Activated CD4-positive, alpha-beta T cell treated with anti-CD3 and anti-CD28 coated beads, Interleukin-2, Interleukin-4, amounts not matched to agents 100 ng/mL and 50 ng/mL, durations not matched to agents 16 hours and 8 hours (primary cell): ENCODE measurements at regions not wholly inside any gene's neighbourhood (a gene's known extent, or its start where the extent isn't known, plus 50 kb on each side); places are given as distances from the start of the nearest gene placed in this dataset.

Experiments used
- DNase-seq: peaks from one replicate; pipeline ENCODE4 v3.0.0-alpha.2; 2020; ENCODE audit warnings: low spot score

GRCh38 chr4:106767991-106768390 is 268.1 kb downstream of the DKK2 start:
- no peak for DNase-seq

DNA sequence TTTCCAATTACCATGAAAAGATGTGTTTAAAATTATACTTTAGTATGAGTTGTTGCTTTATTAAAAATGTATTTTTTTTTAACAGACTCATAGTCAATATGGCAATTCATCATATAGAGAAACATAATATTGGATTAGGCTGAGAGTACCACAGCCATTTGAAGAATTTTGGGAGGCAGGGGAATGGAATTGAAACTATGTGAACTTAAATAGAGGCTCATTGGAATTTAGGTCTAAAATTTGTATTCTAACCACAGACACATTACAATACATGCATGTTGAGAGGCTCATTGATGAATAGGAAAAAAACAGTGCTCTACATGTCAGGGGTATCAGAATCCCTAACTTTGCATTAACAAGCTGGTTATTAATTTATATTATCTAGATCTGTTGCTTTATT is 269.6 kb downstream of the DKK2 start:
- no peak for DNase-seq

DNA sequence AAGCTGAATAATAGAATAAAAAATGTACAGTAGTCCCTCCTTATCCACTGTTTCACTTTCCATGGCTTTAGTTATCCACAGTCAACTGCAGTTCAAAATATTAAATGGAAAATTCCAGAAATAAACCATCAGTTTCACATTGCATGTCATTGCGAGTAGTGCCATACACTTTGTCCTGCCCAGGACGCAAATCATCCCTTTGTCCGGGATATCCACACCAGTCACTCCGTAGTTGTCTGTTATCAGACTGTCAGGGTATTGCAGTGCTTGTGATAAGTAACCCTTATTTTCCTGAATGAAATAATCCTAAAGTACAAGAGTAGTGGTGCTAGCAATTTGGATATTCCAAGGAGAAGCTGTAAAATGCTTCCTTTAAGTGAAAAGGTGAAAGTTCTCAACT is 271.3 kb downstream of the DKK2 start:
- no peak for DNase-seq

- DNase-seq = no peak
Measured at GRCh38 chr4:106762666-106763443, 273.3 kb downstream of the DKK2 start.

DNA sequence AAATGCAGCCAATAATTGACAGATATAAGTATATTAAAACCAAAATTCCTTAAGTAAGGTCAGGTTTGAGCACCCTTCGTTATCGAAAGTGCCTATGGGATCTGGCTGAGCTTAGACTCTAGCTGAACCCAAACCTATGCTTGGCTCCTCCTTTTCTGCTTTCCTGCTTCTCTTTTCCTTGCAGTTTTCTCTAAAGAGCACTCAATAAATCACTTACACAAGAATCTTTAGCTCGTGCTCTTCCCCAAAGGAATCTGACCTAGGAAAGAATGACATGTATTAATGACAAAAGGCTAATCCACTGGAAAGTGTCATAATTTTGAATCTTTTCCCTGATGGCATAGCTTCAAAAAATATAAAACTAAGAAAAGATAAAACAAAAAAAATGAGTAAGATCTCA is 282.7 kb downstream of the DKK2 start:
- no peak for DNase-seq

DNA sequence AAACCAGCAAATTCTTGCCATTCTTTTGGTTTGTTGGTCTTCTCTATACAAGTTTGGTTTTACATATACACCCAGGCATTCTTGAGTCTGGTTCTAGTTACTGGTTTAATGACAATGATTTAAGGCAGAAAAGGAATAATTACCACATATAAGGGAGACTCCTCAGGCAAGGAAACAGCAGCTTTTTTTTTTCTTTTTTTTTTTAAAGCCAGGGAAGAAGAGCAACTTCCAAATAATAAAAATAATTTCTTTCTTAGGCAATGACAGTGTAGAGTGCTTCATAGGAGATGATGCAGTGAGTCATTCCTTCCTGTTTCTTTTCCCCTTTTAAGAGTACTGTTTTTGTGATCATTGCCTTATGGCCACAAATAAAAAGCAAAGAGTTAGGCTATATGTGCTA is 289.7 kb downstream of the DKK2 start:
- DNase-seq = no peak

GRCh38 chr4:106738121-106738520 is 298.0 kb downstream of the DKK2 start:
- DNase-seq = no peak

DNA sequence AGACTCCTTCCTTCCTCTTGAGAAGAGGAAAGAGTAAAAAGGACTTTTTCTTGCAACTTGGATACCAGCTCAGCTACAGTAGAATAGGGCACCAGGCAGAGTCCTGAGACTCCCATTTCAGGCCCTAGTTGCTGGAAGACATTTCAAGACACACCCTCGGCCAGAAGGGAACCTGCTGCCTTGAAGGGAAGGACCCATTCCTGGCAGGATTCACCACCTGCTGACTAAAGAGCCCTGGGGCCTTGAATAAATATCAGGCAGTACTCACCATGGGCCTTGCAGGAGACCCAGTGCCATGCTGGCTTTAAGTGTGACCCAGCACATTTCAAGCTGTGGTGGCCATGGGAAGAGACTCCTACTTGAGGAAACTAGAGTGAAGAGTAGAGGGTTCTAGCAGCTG is 317.6 kb downstream of the DKK2 start:
- no peak for DNase-seq

- no peak for DNase-seq
Measured at GRCh38 chr4:106717091-106717490, 319.0 kb downstream of the DKK2 start.

DNA sequence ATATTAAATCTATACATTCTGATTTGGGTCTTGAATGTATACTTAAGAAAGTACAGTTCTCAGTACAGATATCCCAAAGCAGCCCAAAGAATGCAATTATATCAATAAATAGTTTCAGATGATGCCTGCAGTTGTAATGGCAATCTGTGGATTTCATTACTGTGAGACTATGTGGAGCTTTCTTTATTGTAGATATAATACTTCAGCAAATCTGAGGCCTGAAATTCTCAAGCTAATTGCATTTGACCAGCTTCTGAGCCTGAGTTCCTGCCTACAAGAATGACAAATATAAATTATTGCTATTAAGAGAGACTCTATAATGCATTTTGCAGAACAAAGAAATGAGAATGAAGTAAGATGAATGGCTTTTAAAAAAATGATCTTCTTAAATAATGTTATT is 320.3 kb downstream of the DKK2 start:
- no peak for DNase-seq

- no peak for DNase-seq
Measured at GRCh38 chr4:106708464-106708816, 327.7 kb downstream of the DKK2 start.

- no peak for DNase-seq
Measured at GRCh38 chr4:106707776-106708463, 328.2 kb downstream of the DKK2 start.

DNA sequence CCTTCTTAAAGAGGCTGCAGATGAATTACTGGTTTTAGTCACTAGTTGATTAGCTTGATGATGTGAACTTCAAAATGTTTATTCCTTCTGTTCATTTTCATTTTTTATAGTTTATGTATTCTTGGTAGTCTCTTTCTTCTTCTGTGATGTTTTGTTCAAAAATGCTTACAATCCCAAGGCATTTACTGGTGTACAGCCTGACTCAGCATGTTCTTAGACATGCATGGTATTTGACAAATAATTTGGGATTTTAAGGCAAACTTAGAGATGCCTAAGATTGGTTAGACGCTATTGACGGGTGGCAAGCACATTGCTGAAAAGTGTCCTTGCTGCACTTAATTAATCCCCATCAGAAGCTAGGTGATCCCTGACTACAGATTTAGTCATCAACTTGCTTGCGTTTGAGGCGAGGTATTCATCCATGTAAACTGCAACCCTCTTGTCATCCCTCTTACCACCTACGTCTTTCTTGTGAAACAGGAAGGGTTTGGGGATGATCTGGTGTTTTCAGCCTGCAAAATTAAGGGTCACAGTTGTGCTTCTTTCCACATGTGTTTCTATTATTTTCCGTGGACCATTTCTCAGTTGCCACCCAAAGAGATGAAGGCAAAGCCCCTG is 331.8 kb downstream of the DKK2 start:
- no peak for DNase-seq

DNA sequence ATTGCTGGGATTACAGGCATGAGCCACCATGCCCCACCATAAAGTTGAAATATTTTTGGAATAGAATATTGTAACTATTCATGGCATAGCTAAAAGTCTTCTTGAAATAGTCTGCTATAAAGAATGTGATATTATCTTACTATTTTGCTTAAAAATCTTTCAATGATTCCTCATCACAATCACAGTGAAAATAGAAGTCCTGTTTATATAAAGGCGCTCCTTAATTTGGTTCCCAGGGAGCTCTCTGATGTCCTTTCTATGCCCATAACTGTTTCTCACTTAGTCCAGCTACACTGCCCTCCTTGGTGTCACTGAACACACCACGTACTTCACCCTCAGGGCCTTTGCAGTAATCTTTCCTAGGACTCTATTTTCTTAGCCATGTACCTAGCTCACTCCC is 331.7 kb upstream of the GIMD1 start:
- no peak for DNase-seq

GRCh38 chr4:106698621-106699195 is 330.1 kb upstream of the GIMD1 start:
- DNase-seq = no peak

GRCh38 chr4:106695501-106696262 is 327.1 kb upstream of the GIMD1 start:
- DNase-seq = no peak

GRCh38 chr4:106694232-106694631 is 325.7 kb upstream of the GIMD1 start:
- no peak for DNase-seq

- no peak for DNase-seq
Measured at GRCh38 chr4:106691749-106692148, 323.2 kb upstream of the GIMD1 start.

DNA sequence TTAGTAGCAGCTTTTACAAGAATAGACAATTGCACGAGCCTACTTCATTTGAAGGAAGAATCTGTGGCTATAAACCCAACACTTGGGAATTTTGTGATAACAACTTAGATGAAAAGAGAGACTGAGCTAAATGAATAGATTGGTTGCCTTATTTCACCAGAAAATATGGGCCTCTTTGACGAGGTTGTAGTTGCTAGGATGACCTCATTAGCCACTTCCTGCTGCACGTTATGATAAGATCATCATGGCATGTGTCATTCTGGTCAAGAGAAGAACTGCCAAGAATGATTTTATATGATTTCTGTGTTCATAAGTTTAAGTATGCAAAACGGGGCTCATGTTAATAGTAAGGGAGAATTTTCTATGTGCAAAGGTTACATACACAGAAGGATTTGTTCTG is 321.9 kb upstream of the GIMD1 start:
- peak; percentile 35 for DNase-seq

DNA sequence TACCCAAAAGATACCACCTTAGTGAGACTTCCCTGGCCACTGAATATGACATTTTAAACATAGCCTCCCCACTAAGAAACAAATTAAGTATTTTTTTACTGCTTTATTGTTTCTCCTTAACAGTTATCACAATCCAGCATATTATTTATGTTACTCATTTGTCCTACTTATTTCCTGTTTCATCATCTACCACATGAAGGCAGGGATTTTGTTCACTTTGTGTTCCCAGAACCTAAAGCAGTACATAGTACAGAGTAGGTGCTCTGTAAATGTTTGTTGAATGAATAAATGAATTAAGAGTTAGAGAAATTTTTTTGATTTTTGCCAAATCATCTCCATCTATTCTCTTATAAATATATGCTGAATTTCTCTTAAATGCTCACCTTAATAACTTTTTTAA is 318.4 kb upstream of the GIMD1 start:
- no peak for DNase-seq

DNA sequence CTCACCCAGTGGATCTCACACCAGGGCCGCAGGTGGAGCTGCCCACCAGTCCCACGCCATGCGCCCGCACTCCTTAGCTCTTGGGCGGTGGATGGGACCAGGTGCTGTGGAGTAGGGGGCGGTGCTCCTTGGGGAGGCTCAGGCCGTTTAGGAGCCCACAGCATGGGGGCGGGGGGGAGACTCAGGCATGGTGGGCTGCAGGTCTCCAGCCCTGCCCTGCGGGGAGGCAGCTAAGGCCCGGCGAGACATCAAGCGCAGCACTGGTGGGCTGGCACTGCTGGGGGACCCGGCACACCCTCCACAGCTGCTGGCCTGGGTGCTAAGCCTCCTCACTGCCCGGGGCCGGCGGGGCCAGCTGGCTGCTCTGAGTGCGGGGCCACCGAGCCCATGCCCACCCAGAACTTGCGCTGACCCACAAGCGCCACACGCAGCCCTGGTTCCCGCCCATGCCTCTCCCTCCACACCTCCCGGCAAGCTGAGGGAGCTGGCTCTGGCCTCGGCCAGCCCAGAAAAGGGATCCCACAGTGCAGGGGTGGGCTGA is 312.9 kb upstream of the GIMD1 start:
- no peak for DNase-seq

DNA sequence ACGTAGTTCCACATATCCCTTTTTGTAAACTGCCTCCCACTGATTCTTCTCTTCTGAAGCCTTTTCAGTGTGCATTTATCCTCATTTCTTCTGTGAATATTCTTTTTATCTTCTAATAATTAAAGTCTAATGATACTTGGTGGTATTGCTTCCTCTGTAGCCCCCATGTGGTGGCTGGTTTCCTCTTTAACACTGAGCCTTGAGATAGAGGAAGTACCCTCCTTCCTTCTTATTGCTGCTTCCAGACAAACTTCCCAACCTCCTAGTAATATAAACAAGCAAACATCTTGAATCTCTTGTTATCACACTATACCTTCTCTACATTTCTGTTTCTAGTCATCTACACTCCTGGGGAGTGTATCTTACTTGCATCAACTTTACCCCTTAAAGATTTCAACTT is 310.5 kb upstream of the GIMD1 start:
- no peak for DNase-seq
